H1 (cell line): ENCODE measurements at regions not wholly inside any gene's neighbourhood (a gene's known extent, or its start where the extent isn't known, plus 50 kb on each side); places are given as distances from the start of the nearest gene placed in this dataset.

ENCODE experiments used
- HDAC2 ChIP-seq, 2 experiments: fragments of 300-600 bp in 1 of 2; sonication (generic) in 1 of 2; IDR thresholded peaks; 2 replicates each; pipeline ENCODE4 v1.6.1; 2011 to 2012; ENCODE audit warnings: low read depth in 2 of 2, low read length in 2 of 2, mild to moderate bottlenecking in 2 of 2, moderate library complexity in 2 of 2, borderline replicate concordance in 1 of 2, inconsistent platforms in 1 of 2
- POLR2AphosphoS5 ChIP-seq: IDR thresholded peaks from 2 replicates; pipeline ENCODE4 v1.6.1; 2011; ENCODE audit warnings: low read depth, low read length

DNA sequence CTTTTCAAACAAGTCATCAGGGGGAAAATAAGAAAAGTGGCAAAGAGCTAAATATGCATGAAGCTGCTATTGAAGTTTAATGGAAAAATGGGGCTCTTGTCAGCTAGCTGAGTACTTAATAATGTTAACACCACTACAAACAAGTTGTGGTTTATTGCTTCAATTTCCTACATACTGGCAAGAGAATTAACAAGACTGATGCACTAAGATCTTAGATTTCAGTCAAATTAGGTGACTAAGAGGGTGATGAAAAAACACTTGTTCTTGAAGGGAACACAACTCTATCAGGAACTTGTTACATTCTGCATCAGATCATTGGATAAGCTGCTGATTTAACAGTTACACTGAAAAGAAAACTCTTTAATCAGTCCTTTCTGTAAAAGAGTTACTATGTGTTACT is 234.6 kb upstream of the AFF2 start:
- TF ChIP-seq HDAC2 (IDR thresholded peaks at IDR 0.05; ENCODE audit: borderline replicate concordance in 1 of 2, low read depth in 2 of 2, low read length in 2 of 2): no peak
- TF ChIP-seq POLR2AphosphoS5: no peak
